ENCODE measurements at regions not wholly inside any gene's neighbourhood (a gene's known extent, or its start where the extent isn't known, plus 50 kb on each side); places are given as distances from the start of the nearest gene placed in this dataset.

GRCh38 chr2:66110086-66110485 lies 324.8 kb upstream of the MEIS1 start:
- TF ChIP-seq CTCF (IDR thresholded peaks at IDR 0.05; ENCODE audit: poor library complexity) (no peak), EZH2phosphoT487 (IDR thresholded peaks at IDR 0.05; ENCODE audit: low read depth, severe bottlenecking, unreplicated experiment) (no peak), EZH2 (IDR thresholded peaks at IDR 0.05; ENCODE audit: borderline replicate concordance) (no peak)
